ENCODE measurements at regions not wholly inside any gene's neighbourhood (a gene's known extent, or its start where the extent isn't known, plus 50 kb on each side); places are given as distances from the start of the nearest gene placed in this dataset.

GRCh38 chr18:53937037-53937436 is 287.4 kb downstream of the MBD2 start:
- Mint-ChIP-seq H3K36me3 (ENCODE audit: low read depth) (no peaks in the 10 kb centered on the region), H3K9me3 (no peaks in the 10 kb centered on the region), H3K27ac (ENCODE audit: unreplicated experiment) (no peak overlapping the region), H3K4me1 (no peaks in the 10 kb centered on the region), H3K27me3 (ENCODE audit: low read depth) (peaks cover 2% of the 10 kb centered on the region), H3K4me3 (no peak overlapping the region)
- DNase-seq (ENCODE audit: low read depth, low spot score) = no peak
- TF ChIP-seq CTCF (conservative IDR thresholded peaks at IDR 0.05) = no peak

- Mint-ChIP-seq H3K27ac (ENCODE audit: unreplicated experiment) (no peak overlapping the region), H3K27me3 (ENCODE audit: low read depth) (peaks cover 2% of the 10 kb centered on the region), H3K36me3 (ENCODE audit: low read depth) (no peaks in the 10 kb centered on the region), H3K9me3 (no peaks in the 10 kb centered on the region), H3K4me1 (no peaks in the 10 kb centered on the region), H3K4me3 (no peak overlapping the region)
- no peak for TF ChIP-seq CTCF (conservative IDR thresholded peaks at IDR 0.05)
- no peak for DNase-seq (ENCODE audit: low read depth, low spot score)
Observed at GRCh38 chr18:53935803-53936202, 288.7 kb downstream of the MBD2 start.

- H3K4me3 Mint-ChIP-seq = no peak overlapping the region
- H3K4me1 Mint-ChIP-seq = no peaks in the 10 kb centered on the region
- no peak for TF ChIP-seq CTCF (conservative IDR thresholded peaks at IDR 0.05)
- no peak overlapping the region for H3K27ac Mint-ChIP-seq (ENCODE audit: unreplicated experiment)
- H3K36me3 Mint-ChIP-seq (ENCODE audit: low read depth) = no peaks in the 10 kb centered on the region
- peaks cover 2% of the 10 kb centered on the region for H3K27me3 Mint-ChIP-seq (ENCODE audit: low read depth)
- no peaks in the 10 kb centered on the region for H3K9me3 Mint-ChIP-seq
- no peak for DNase-seq (ENCODE audit: low read depth, low spot score)
Observed at GRCh38 chr18:53935399-53935798, 289.1 kb downstream of the MBD2 start.

GRCh38 chr18:53920312-53921075 is 304.0 kb downstream of the MBD2 start:
- H3K4me3 Mint-ChIP-seq = no peak overlapping the region
- no peak overlapping the region for H3K27ac Mint-ChIP-seq (ENCODE audit: unreplicated experiment)
- no peaks in the 10 kb centered on the region for H3K27me3 Mint-ChIP-seq (ENCODE audit: low read depth)
- peaks cover 9% of the 10 kb centered on the region for H3K9me3 Mint-ChIP-seq
- no peaks in the 10 kb centered on the region for H3K4me1 Mint-ChIP-seq
- no peaks in the 10 kb centered on the region for H3K36me3 Mint-ChIP-seq (ENCODE audit: low read depth)
- DNase-seq (ENCODE audit: low read depth, low spot score) = no peak
- TF ChIP-seq CTCF (conservative IDR thresholded peaks at IDR 0.05) = no peak

GRCh38 chr18:53918091-53918490 is 306.4 kb downstream of the MBD2 start:
- no peak overlapping the region for H3K4me3 Mint-ChIP-seq
- H3K27ac Mint-ChIP-seq (ENCODE audit: unreplicated experiment) = no peak overlapping the region
- H3K27me3 Mint-ChIP-seq (ENCODE audit: low read depth) = no peaks in the 10 kb centered on the region
- no peaks in the 10 kb centered on the region for H3K36me3 Mint-ChIP-seq (ENCODE audit: low read depth)
- no peaks in the 10 kb centered on the region for H3K4me1 Mint-ChIP-seq
- H3K9me3 Mint-ChIP-seq = peaks cover 9% of the 10 kb centered on the region
- no peak for TF ChIP-seq CTCF (conservative IDR thresholded peaks at IDR 0.05)
- no peak for DNase-seq (ENCODE audit: low read depth, low spot score)

Measured in neural crest cell (in vitro differentiated cells).